ENCODE measurements at regions not wholly inside any gene's neighbourhood (a gene's known extent, or its start where the extent isn't known, plus 50 kb on each side); places are given as distances from the start of the nearest gene placed in this dataset.
A peak's percentile ranks its signal among the peaks of the same experiment; 100 is the strongest.

- no peaks in the 10 kb centered on the region for H3K4me1 ChIP-seq (ENCODE audit: insufficient read depth, low read length)
- H3K4me2 ChIP-seq (ENCODE audit: insufficient read depth, low read length) = no peak overlapping the region
- no peaks in the 10 kb centered on the region for H3K36me3 ChIP-seq (ENCODE audit: insufficient read depth, low read length)
- ATAC-seq (ENCODE audit: insufficient read depth, low read depth) (peak; percentile 63), DNase-seq (no peak)
- H4K20me1 ChIP-seq (ENCODE audit: insufficient read depth, low read length) = no peaks in the 10 kb centered on the region
- no peak overlapping the region for H3K27ac ChIP-seq (ENCODE audit: low read length)
- no peak overlapping the region for H2AFZ ChIP-seq (ENCODE audit: low read depth, low read length)
- H3K4me3 ChIP-seq (ENCODE audit: low read depth in 1 of 2, low read length in 2 of 2) = no peak overlapping the region
- no peaks in the 10 kb centered on the region for H3K79me2 ChIP-seq (ENCODE audit: insufficient read depth, low read length)
- H3K9ac ChIP-seq (ENCODE audit: low read depth, low read length) = no peak overlapping the region
- TF ChIP-seq, protein P1, sequence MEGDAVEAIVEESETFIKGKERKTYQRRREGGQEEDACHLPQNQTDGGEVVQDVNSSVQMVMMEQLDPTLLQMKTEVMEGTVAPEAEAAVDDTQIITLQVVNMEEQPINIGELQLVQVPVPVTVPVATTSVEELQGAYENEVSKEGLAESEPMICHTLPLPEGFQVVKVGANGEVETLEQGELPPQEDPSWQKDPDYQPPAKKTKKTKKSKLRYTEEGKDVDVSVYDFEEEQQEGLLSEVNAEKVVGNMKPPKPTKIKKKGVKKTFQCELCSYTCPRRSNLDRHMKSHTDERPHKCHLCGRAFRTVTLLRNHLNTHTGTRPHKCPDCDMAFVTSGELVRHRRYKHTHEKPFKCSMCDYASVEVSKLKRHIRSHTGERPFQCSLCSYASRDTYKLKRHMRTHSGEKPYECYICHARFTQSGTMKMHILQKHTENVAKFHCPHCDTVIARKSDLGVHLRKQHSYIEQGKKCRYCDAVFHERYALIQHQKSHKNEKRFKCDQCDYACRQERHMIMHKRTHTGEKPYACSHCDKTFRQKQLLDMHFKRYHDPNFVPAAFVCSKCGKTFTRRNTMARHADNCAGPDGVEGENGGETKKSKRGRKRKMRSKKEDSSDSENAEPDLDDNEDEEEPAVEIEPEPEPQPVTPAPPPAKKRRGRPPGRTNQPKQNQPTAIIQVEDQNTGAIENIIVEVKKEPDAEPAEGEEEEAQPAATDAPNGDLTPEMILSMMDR (IDR thresholded peaks at IDR 0.05; ENCODE audit: borderline replicate concordance, extremely low read depth, low read length, poor library complexity, severe bottlenecking) = no peak
- no peak for TF ChIP-seq EZH2 (IDR thresholded peaks at IDR 0.05; ENCODE audit: borderline replicate concordance, low read depth, low read length, severe bottlenecking)
- no peaks in the 10 kb centered on the region for H3K27me3 ChIP-seq (ENCODE audit: insufficient read depth, low read length, poor library complexity)
- no peaks in the 10 kb centered on the region for H3K9me3 ChIP-seq (ENCODE audit: insufficient read depth, low read length, severe bottlenecking)
Measured at GRCh38 chr15:93829115-93829870, 402.1 kb upstream of the MCTP2 start.

GRCh38 chr15:93826790-93827189 is 404.6 kb upstream of the MCTP2 start:
- H3K4me1 ChIP-seq (ENCODE audit: insufficient read depth, low read length) = no peaks in the 10 kb centered on the region
- H3K36me3 ChIP-seq (ENCODE audit: insufficient read depth, low read length) = no peaks in the 10 kb centered on the region
- no peak overlapping the region for H2AFZ ChIP-seq (ENCODE audit: low read depth, low read length)
- no peaks in the 10 kb centered on the region for H4K20me1 ChIP-seq (ENCODE audit: insufficient read depth, low read length)
- H3K4me2 ChIP-seq (ENCODE audit: insufficient read depth, low read length) = no peak overlapping the region
- H3K9ac ChIP-seq (ENCODE audit: low read depth, low read length) = no peak overlapping the region
- TF ChIP-seq, protein P1 (IDR thresholded peaks at IDR 0.05; ENCODE audit: borderline replicate concordance, extremely low read depth, low read length, poor library complexity, severe bottlenecking) = no peak
- TF ChIP-seq EZH2 (IDR thresholded peaks at IDR 0.05; ENCODE audit: borderline replicate concordance, low read depth, low read length, severe bottlenecking) = no peak
- DNase-seq = no peak
- H3K27ac ChIP-seq (ENCODE audit: low read length) = no peak overlapping the region
- ATAC-seq (ENCODE audit: insufficient read depth, low read depth) = no peak
- no peak overlapping the region for H3K4me3 ChIP-seq (ENCODE audit: low read depth in 1 of 2, low read length in 2 of 2)
- no peaks in the 10 kb centered on the region for H3K27me3 ChIP-seq (ENCODE audit: insufficient read depth, low read length, poor library complexity)
- no peaks in the 10 kb centered on the region for H3K9me3 ChIP-seq (ENCODE audit: insufficient read depth, low read length, severe bottlenecking)
- no peaks in the 10 kb centered on the region for H3K79me2 ChIP-seq (ENCODE audit: insufficient read depth, low read length)

DNA sequence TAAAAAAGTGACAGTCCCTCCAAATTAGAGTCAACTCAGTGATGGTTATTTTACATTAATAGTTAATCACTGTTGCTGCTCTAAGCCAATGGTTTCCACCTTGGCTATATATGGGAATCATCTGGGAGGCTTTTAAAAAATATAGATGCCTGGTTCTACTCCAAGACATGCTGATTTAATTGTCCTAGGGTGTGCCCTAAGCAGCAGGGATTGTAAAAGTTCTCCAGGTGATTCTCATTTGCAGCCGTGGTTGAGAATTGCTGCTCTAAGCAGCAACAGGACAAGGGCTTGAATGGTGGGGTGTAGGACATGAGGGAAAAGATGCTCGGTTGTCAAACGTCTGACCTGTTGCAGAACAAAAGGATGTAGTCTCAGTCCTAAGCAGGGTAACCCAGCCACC is 405.1 kb upstream of the MCTP2 start:
- no peaks in the 10 kb centered on the region for H4K20me1 ChIP-seq (ENCODE audit: insufficient read depth, low read length)
- no peak overlapping the region for H2AFZ ChIP-seq (ENCODE audit: low read depth, low read length)
- H3K36me3 ChIP-seq (ENCODE audit: insufficient read depth, low read length) = no peaks in the 10 kb centered on the region
- no peaks in the 10 kb centered on the region for H3K9me3 ChIP-seq (ENCODE audit: insufficient read depth, low read length, severe bottlenecking)
- H3K79me2 ChIP-seq (ENCODE audit: insufficient read depth, low read length) = no peaks in the 10 kb centered on the region
- H3K9ac ChIP-seq (ENCODE audit: low read depth, low read length) = no peak overlapping the region
- no peaks in the 10 kb centered on the region for H3K27me3 ChIP-seq (ENCODE audit: insufficient read depth, low read length, poor library complexity)
- no peak overlapping the region for H3K4me3 ChIP-seq (ENCODE audit: low read depth in 1 of 2, low read length in 2 of 2)
- ATAC-seq (ENCODE audit: insufficient read depth, low read depth) (no peak), DNase-seq (no peak)
- H3K4me2 ChIP-seq (ENCODE audit: insufficient read depth, low read length) = no peak overlapping the region
- H3K27ac ChIP-seq (ENCODE audit: low read length) = no peak overlapping the region
- H3K4me1 ChIP-seq (ENCODE audit: insufficient read depth, low read length) = no peaks in the 10 kb centered on the region
- TF ChIP-seq EZH2 (IDR thresholded peaks at IDR 0.05; ENCODE audit: borderline replicate concordance, low read depth, low read length, severe bottlenecking) = no peak
- TF ChIP-seq, protein P1 (IDR thresholded peaks at IDR 0.05; ENCODE audit: borderline replicate concordance, extremely low read depth, low read length, poor library complexity, severe bottlenecking) = no peak
